ENCODE measurements at regions not wholly inside any gene's neighbourhood (a gene's known extent, or its start where the extent isn't known, plus 50 kb on each side); places are given as distances from the start of the nearest gene placed in this dataset.

DNA sequence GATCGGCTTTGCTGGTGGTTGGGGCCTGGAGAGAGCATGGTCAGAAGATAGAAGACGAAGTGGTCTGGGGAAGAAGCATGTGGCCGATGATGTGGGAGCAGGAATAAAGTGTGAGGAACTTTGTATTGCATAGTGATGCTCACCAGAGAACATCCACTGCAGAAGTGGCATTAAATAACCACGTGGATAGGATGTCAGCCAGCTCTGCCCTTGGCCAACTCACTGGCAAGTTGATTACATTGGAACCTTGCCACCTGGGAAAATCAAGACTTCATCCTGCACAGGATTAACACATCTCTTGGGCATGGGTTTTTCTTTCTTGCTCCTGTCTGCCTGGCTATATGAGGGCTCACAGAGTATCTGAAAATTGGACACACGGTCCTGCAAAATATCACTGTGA lies 217.4 kb downstream of the DMRT2 start:
- DNase-seq (peak in 4 of 6 donors; percentile 52 to 68 (median 62)), ATAC-seq (peak; percentile 87 to 97 (median 92)), FAIRE-seq (no peak)
- TF ChIP-seq, protein P1, sequence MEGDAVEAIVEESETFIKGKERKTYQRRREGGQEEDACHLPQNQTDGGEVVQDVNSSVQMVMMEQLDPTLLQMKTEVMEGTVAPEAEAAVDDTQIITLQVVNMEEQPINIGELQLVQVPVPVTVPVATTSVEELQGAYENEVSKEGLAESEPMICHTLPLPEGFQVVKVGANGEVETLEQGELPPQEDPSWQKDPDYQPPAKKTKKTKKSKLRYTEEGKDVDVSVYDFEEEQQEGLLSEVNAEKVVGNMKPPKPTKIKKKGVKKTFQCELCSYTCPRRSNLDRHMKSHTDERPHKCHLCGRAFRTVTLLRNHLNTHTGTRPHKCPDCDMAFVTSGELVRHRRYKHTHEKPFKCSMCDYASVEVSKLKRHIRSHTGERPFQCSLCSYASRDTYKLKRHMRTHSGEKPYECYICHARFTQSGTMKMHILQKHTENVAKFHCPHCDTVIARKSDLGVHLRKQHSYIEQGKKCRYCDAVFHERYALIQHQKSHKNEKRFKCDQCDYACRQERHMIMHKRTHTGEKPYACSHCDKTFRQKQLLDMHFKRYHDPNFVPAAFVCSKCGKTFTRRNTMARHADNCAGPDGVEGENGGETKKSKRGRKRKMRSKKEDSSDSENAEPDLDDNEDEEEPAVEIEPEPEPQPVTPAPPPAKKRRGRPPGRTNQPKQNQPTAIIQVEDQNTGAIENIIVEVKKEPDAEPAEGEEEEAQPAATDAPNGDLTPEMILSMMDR (IDR thresholded peaks at IDR 0.05) = no peak
- no peaks in the 10 kb centered on the region for H3K27me3 ChIP-seq
- no peaks in the 10 kb centered on the region for H3K4me1 ChIP-seq
- H3K9me3 ChIP-seq = no peaks in the 10 kb centered on the region
- no peak overlapping the region for H3K4me3 ChIP-seq
- 44 to 52% methylated on average over 5 of the region's 5 CpGs for WGBS, 2 donors
- H3K27ac ChIP-seq = no peak overlapping the region
- H3K36me3 ChIP-seq = no peaks in the 10 kb centered on the region
- intact Hi-C loops (cut with DNase I) = no loop called here

GRCh38 chr9:1269533-1270315 lies 219.6 kb downstream of the DMRT2 start:
- TF ChIP-seq, protein P1 (IDR thresholded peaks at IDR 0.05) = no peak
- ATAC-seq (no peak), FAIRE-seq (no peak), DNase-seq (no peak)
- WGBS, 2 donors = 55 to 62% methylated on average over 6 of the region's 6 CpGs
- intact Hi-C loops (cut with DNase I) = no loop called here
- Histone ChIP-seq H3K27me3 (no peaks in the 10 kb centered on the region), H3K4me1 (no peaks in the 10 kb centered on the region), H3K9me3 (no peaks in the 10 kb centered on the region), H3K4me3 (no peak overlapping the region), H3K27ac (no peak overlapping the region), H3K36me3 (no peaks in the 10 kb centered on the region)

DNA sequence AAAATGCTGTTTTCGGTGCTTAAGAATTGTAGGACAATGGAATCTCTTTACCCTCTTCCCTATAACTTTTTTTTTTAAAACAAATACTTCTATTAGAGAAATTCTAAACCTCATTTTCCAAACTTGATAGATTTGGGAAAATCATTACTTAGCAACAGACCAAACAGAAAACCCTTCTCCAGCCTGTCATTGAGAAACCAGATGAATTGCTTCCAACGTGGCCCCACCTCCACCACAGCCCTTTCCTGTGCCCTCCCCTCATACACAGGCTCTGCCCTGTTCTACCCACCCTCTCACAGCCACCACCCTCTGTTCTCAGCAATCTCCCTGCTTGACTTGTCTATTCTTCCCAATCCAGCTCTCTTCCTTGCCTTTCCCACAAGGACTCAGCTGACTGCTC lies 221.2 kb downstream of the DMRT2 start:
- intact Hi-C loops (cut with DNase I) = no loop called here
- no peak overlapping the region for H3K4me3 ChIP-seq
- TF ChIP-seq, protein P1 (IDR thresholded peaks at IDR 0.05) = no peak
- ATAC-seq (no peak), DNase-seq (no peak), FAIRE-seq (no peak)
- no peaks in the 10 kb centered on the region for H3K27me3 ChIP-seq
- H3K9me3 ChIP-seq = no peaks in the 10 kb centered on the region
- WGBS, 2 donors = 63 to 64% methylated on average over 2 of the region's 2 CpGs
- H3K27ac ChIP-seq = no peak overlapping the region
- H3K36me3 ChIP-seq = no peaks in the 10 kb centered on the region
- H3K4me1 ChIP-seq = no peaks in the 10 kb centered on the region

GRCh38 chr9:1271786-1272185 lies 221.6 kb downstream of the DMRT2 start:
- DNase-seq = no peak
- ATAC-seq = no peak
- Histone ChIP-seq H3K9me3 (no peaks in the 10 kb centered on the region), H3K4me3 (no peak overlapping the region), H3K27me3 (no peaks in the 10 kb centered on the region), H3K4me1 (no peaks in the 10 kb centered on the region), H3K27ac (no peak overlapping the region), H3K36me3 (no peaks in the 10 kb centered on the region)
- FAIRE-seq = no peak
- intact Hi-C loops (cut with DNase I) = no loop called here
- 58 to 59% methylated on average over 2 of the region's 2 CpGs for WGBS, 2 donors
- TF ChIP-seq, protein P1 (IDR thresholded peaks at IDR 0.05) = no peak

DNA sequence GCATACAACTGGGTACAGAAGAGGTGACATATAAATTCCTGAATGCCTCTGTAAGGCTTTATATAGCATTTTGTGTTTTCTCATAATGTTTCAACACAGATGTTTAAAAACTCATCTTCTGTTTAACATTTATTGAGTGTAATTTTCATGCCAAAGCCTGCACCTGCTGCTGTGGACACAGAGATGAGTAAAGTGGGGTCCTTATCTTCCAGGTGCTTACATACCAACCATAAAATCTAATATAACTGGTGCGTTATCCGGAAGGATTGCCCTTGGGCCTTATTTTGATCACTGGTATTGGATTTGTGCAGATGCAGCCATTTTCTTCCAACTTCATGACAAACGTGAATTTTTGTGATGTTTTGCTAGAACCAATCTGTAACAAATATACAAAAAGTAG lies 222.3 kb downstream of the DMRT2 start:
- Histone ChIP-seq H3K36me3 (no peaks in the 10 kb centered on the region), H3K27ac (no peak overlapping the region), H3K4me1 (no peaks in the 10 kb centered on the region), H3K27me3 (no peaks in the 10 kb centered on the region), H3K9me3 (no peaks in the 10 kb centered on the region), H3K4me3 (no peak overlapping the region)
- FAIRE-seq (no peak), DNase-seq (no peak), ATAC-seq (no peak)
- WGBS, 2 donors = 67 to 78% methylated on average over 3 of the region's 3 CpGs
- intact Hi-C loops (cut with DNase I) = no loop called here
- TF ChIP-seq, protein P1 (IDR thresholded peaks at IDR 0.05) = no peak

Data from pancreas (tissue), 10 donors.